MCF 10A (cell line): ENCODE measurements at regions not wholly inside any gene's neighbourhood (a gene's known extent, or its start where the extent isn't known, plus 50 kb on each side); places are given as distances from the start of the nearest gene placed in this dataset.
A peak's percentile ranks its signal among the peaks of the same experiment; 100 is the strongest.

Experiments
- BruUV-seq: library from RNA; stranded (reverse); fragments of 400-500 nt; replicated peaks from 2 replicates; lab custom pipeline; 2021; lab: Mats Ljungman, UMichigan
- CTCF ChIA-PET: fragments of 300-600 bp; sonication (Branson Sonifier 250); formaldehyde crosslinking; extraction: SDS; loops from one replicate; lab custom pipeline; 2021; ENCODE audit warnings: antibody characterized with exemption, inconsistent platforms; lab: Yijun Ruan, JAX
- POLR2A ChIA-PET: fragments of 300-600, 350-650 bp; sonication (Branson Sonifier 250); formaldehyde crosslinking; extraction: SDS; loops from one replicate; lab custom pipeline; 2020; ENCODE audit warnings: antibody characterized with exemption, inconsistent platforms; lab: Yijun Ruan, JAX
- DNase-seq: peaks from one replicate; pipeline ENCODE4 v3.0.0-alpha.2; 2018; ENCODE audit not compliant: unreplicated experiment
- H3K27ac Mint-ChIP-seq: one replicate; pipeline ENCODE4 v1.8.0; 2022; ENCODE audit warnings: mild to moderate bottlenecking, low read depth, mixed read lengths; ENCODE audit not compliant: unreplicated experiment
- H3K27me3 Mint-ChIP-seq: one replicate; pipeline ENCODE4 v1.8.0; 2022; ENCODE audit warnings: mixed read lengths; ENCODE audit not compliant: insufficient read depth, unreplicated experiment
- H3K36me3 Mint-ChIP-seq: one replicate; pipeline ENCODE4 v1.8.0; 2022; ENCODE audit warnings: mild to moderate bottlenecking, moderate library complexity, mixed read lengths; ENCODE audit not compliant: insufficient read depth, unreplicated experiment
- H3K4me1 Mint-ChIP-seq: one replicate; pipeline ENCODE4 v1.8.0; 2022; ENCODE audit warnings: mixed read lengths; ENCODE audit not compliant: insufficient read depth, unreplicated experiment
- H3K4me3 Mint-ChIP-seq: one replicate; pipeline ENCODE4 v1.8.0; 2022; ENCODE audit warnings: mild to moderate bottlenecking, moderate library complexity, mixed read lengths; ENCODE audit not compliant: unreplicated experiment
- H3K9me3 Mint-ChIP-seq: one replicate; pipeline ENCODE4 v1.8.0; 2022; ENCODE audit warnings: mixed read lengths; ENCODE audit not compliant: unreplicated experiment
- CTCF ChIP-seq: fragments of 200-600 bp; IDR thresholded peaks from one replicate; pipeline ENCODE4 v1.8.0; 2022; ENCODE audit warnings: antibody characterized with exemption, mild to moderate bottlenecking; ENCODE audit not compliant: unreplicated experiment
- intact Hi-C: fragments of 100-400 bp; cut with micrococcal nuclease; formaldehyde crosslinking; loops from 2 replicates; pipeline ENCODE4 v1.14.1; 2022

GRCh38 chr10:8128511-8128910, 74.0 kb downstream of the GATA3 start:
- POLR2A ChIA-PET = interaction anchor here (0.8 to 3.0 kb wide), 7 partner anchors 11 to 70 kb away, joined by 3 to 17 read pairs (median 9); no protein-coding TSS in a partner anchor
- CTCF ChIA-PET = interaction anchor here (0.7 to 1.3 kb wide), 3 partner anchors 13 to 743 kb away, joined by 3 to 9 read pairs (median 3); no protein-coding TSS in a partner anchor
- Mint-ChIP-seq H3K36me3 (peaks cover 6% of the 10 kb centered on the region), H3K27ac (no peak overlapping the region), H3K9me3 (no peaks in the 10 kb centered on the region), H3K27me3 (no peaks in the 10 kb centered on the region), H3K4me3 (no peak overlapping the region), H3K4me1 (peaks cover 34% of the 10 kb centered on the region)
- no peak for TF ChIP-seq CTCF
- intact Hi-C loops = no loop called here
- no peak for DNase-seq
- BruUV-seq = no TSS peak

- Mint-ChIP-seq H3K9me3 (no peaks in the 10 kb centered on the region), H3K27me3 (no peaks in the 10 kb centered on the region), H3K36me3 (peaks cover 6% of the 10 kb centered on the region), H3K4me3 (no peak overlapping the region), H3K4me1 (peaks cover 34% of the 10 kb centered on the region), H3K27ac (no peak overlapping the region)
- BruUV-seq = no TSS peak
- intact Hi-C loops = no loop called here
- TF ChIP-seq CTCF = no peak
- CTCF ChIA-PET = interaction anchor here (0.9 to 1.2 kb wide), 2 partner anchors 12 to 13 kb away, joined by 4 to 9 read pairs; no protein-coding TSS in a partner anchor
- POLR2A ChIA-PET = interaction anchor here (0.6 to 3.0 kb wide), 12 partner anchors 9 to 342 kb away, joined by 3 to 17 read pairs (median 3); no protein-coding TSS in a partner anchor
- peak; percentile 77 for DNase-seq
These were observed 75.0 kb downstream of the GATA3 start for GRCh38 chr10:8129438-8129837.

- ChIA-PET CTCF (no interaction called here), POLR2A (interaction anchor here (0.9 to 2.9 kb wide), 2 partner anchors 9 to 52 kb away, joined by 4 to 9 read pairs; no protein-coding TSS in a partner anchor)
- H3K36me3 Mint-ChIP-seq = no peaks in the 10 kb centered on the region
- intact Hi-C loops = loop anchor here (5.0 kb wide), 1 partner anchor 74 kb away; no protein-coding TSS in a partner anchor
- TF ChIP-seq CTCF = no peak
- H3K4me1 Mint-ChIP-seq = peaks cover 34% of the 10 kb centered on the region
- DNase-seq = peak; percentile 91
- H3K27ac Mint-ChIP-seq = peak overlapping the region; percentile 75
- TSS peak; percentile 55 for BruUV-seq
- peak overlapping the region; percentile 67 for H3K4me3 Mint-ChIP-seq
- H3K27me3 Mint-ChIP-seq = no peaks in the 10 kb centered on the region
- H3K9me3 Mint-ChIP-seq = no peaks in the 10 kb centered on the region
These were observed 76.8 kb downstream of the GATA3 start for GRCh38 chr10:8130973-8131911.

- Mint-ChIP-seq H3K27me3 (no peaks in the 10 kb centered on the region), H3K4me3 (no peak overlapping the region), H3K36me3 (no peaks in the 10 kb centered on the region), H3K27ac (no peak overlapping the region), H3K4me1 (peaks cover 35% of the 10 kb centered on the region), H3K9me3 (no peaks in the 10 kb centered on the region)
- TF ChIP-seq CTCF = no peak
- no TSS peak for BruUV-seq
- ChIA-PET POLR2A (no interaction called here), CTCF (no interaction called here)
- intact Hi-C loops = loop anchor here (5.0 kb wide), 1 partner anchor 76 kb away; no protein-coding TSS in a partner anchor
- DNase-seq = no peak
These were observed 78.7 kb downstream of the GATA3 start for GRCh38 chr10:8133146-8133545.
